HCT116 (cell line): ENCODE measurements at regions not wholly inside any gene's neighbourhood (a gene's known extent, or its start where the extent isn't known, plus 50 kb on each side); places are given as distances from the start of the nearest gene placed in this dataset.
"Not testable (repeated sequence)": the region's sequence is repeated elsewhere in the genome, so short reads cannot be mapped to it uniquely, and the experiment has no call there.

ENCODE experiments used
- ATAC-seq: fragments of 200-7000 bp; cut with Tn5 transposase; 2 replicates; pipeline ENCODE4 v1.9.1; 2020; ENCODE audit warnings: mild to moderate bottlenecking, moderate library complexity
- BruUV-seq: library from RNA; stranded (reverse); fragments of 400-500 nt; replicated peaks from 2 replicates; lab custom pipeline; 2021; lab: Mats Ljungman, UMichigan
- CTCF ChIA-PET: fragments of 300-600 bp; sonication (Branson Sonifier 250); formaldehyde crosslinking; loops from one replicate; lab custom pipeline; 2021; ENCODE audit warnings: antibody characterized with exemption; lab: Charles Lee
- POLR2A ChIA-PET: fragments of 300-600, 350-600 bp; sonication (Branson Sonifier 250); formaldehyde crosslinking; loops from one replicate; lab custom pipeline; 2021; ENCODE audit warnings: antibody characterized with exemption; lab: Charles Lee
- RAD21 ChIA-PET, 2 experiments: fragments of 300-600 bp; sonication (Branson Sonifier 250); formaldehyde crosslinking; loops; one replicate each; lab custom pipeline; 2023; ENCODE audit warnings: low total read pairs in 2 of 2; ENCODE audit not compliant: uncharacterized antibody in 2 of 2, unreplicated experiment in 2 of 2, low non-redundant PET in 1 of 2; lab: Charles Lee
- DNase-seq: peaks from one replicate; pipeline ENCODE4 v3.0.0-alpha.2; 2010; ENCODE audit warnings: low read depth, low spot score
- H2AFZ ChIP-seq: fragments of 200-600 bp; shearing (Covaris generic), sonication (generic); 2 replicates; pipeline ENCODE4 v1.6.1; 2017; ENCODE audit warnings: low read depth, mixed run types, mixed read lengths, antibody characterized with exemption, low read length; ENCODE audit not compliant: poor library complexity, severe bottlenecking
- H3K27ac ChIP-seq: 2 replicates; pipeline ENCODE4 v1.5.1; 2012; ENCODE audit warnings: low read depth, low read length
- H3K27me3 ChIP-seq: fragments of 200-600 bp; sonication (generic); 2 replicates; pipeline ENCODE4 v1.6.1; 2016; ENCODE audit warnings: mixed run types, low read length, mixed read lengths; ENCODE audit not compliant: insufficient read depth
- H3K36me3 ChIP-seq, 2 experiments: fragments of 200-500 bp in 1 of 2; fragments of 200-600 bp in 1 of 2; sonication (Bioruptor generic) in 1 of 2; sonication (generic) in 1 of 2; 2 replicates each; pipeline versions ENCODE4 v1.5.1 to v1.6.1; 2014 to 2016; ENCODE audit warnings: low read length in 2 of 2, inconsistent platforms in 1 of 2, mixed read lengths in 1 of 2, mixed run types in 1 of 2; ENCODE audit not compliant: insufficient read depth in 2 of 2, control insufficient read depth in 1 of 2
- H3K4me1 ChIP-seq, 2 experiments: fragments of 200-600 bp in 1 of 2; sonication (generic) in 1 of 2; 2 replicates each; pipeline versions ENCODE4 v1.5.1 to v1.6.1; 2012 to 2017; ENCODE audit warnings: low read length in 2 of 2, inconsistent platforms in 1 of 2, mild to moderate bottlenecking in 1 of 2, mixed read lengths in 1 of 2, mixed run types in 1 of 2, moderate library complexity in 1 of 2; ENCODE audit not compliant: insufficient read depth in 2 of 2, control insufficient read depth in 1 of 2
- H3K4me2 ChIP-seq: fragments of 200-600 bp; sonication (generic); 2 replicates; pipeline ENCODE4 v1.6.1; 2017; ENCODE audit warnings: mixed run types, low read length, mixed read lengths
- H3K4me3 ChIP-seq, 2 experiments: fragments of 200-600 bp in 1 of 2; sonication (generic) in 1 of 2; replicated peaks in 1 of 2; 2 replicates each; pipeline ENCODE4 v1.5.1; 2011 to 2016; ENCODE audit warnings: low read length in 2 of 2, control low read depth in 1 of 2, low read depth in 1 of 2, mild to moderate bottlenecking in 1 of 2, mixed read lengths in 1 of 2, mixed run types in 1 of 2
- H3K79me2 ChIP-seq: fragments of 200-600 bp; sonication (generic); 2 replicates; pipeline ENCODE4 v1.6.1; 2017; ENCODE audit warnings: mild to moderate bottlenecking, mixed run types, low read length, moderate library complexity, mixed read lengths; ENCODE audit not compliant: insufficient read depth
- H3K9ac ChIP-seq: fragments of 200-600 bp; sonication (generic); 2 replicates; pipeline ENCODE4 v1.6.1; 2016; ENCODE audit warnings: low read length, mixed read lengths
- H3K9me2 ChIP-seq: fragments of 200-600 bp; sonication (generic), shearing (Covaris generic); 2 replicates; pipeline ENCODE4 v1.6.1; 2017; ENCODE audit warnings: mixed run types, mild to moderate bottlenecking, moderate library complexity; ENCODE audit not compliant: insufficient read depth
- H3K9me3 ChIP-seq, 2 experiments: fragments of 200-500 bp in 1 of 2; fragments of 200-600 bp in 1 of 2; sonication (Bioruptor generic) in 1 of 2; sonication (generic) in 1 of 2; 2 replicates each; pipeline ENCODE4 v1.6.1; 2014 to 2017; ENCODE audit warnings: low read length in 2 of 2, mixed read lengths in 2 of 2, inconsistent platforms in 1 of 2, low read depth in 1 of 2, mild to moderate bottlenecking in 1 of 2, mixed run types in 1 of 2, moderate library complexity in 1 of 2; ENCODE audit not compliant: control insufficient read depth in 1 of 2, insufficient read depth in 1 of 2
- H4K20me1 ChIP-seq: fragments of 200-600 bp; sonication (generic), shearing (Covaris generic); 2 replicates; pipeline ENCODE4 v1.6.1; 2017; ENCODE audit warnings: mixed run types, mild to moderate bottlenecking, moderate library complexity; ENCODE audit not compliant: insufficient read depth
- EGR1 ChIP-seq: IDR thresholded peaks from 2 replicates; pipeline ENCODE4 v1.6.1; 2012; ENCODE audit warnings: low read depth
- POLR2AphosphoS5 ChIP-seq: IDR thresholded peaks from 2 replicates; pipeline ENCODE4 v1.6.1; 2011; ENCODE audit warnings: mild to moderate bottlenecking, low read depth, low read length, moderate library complexity
- SP1 ChIP-seq: IDR thresholded peaks from 2 replicates; pipeline ENCODE4 v1.6.1; 2012; ENCODE audit warnings: low read depth
- intact Hi-C: fragments of 100-400 bp; cut with micrococcal nuclease; formaldehyde crosslinking; loops from 2 replicates; pipeline ENCODE4 v1.10.0; 2022

GRCh38 chr16:87161410-87161809 is 155.8 kb downstream of the C16orf95 start:
- ATAC-seq, H3K4me1 ChIP-seq, POLR2A ChIA-PET, H3K9ac ChIP-seq, BruUV-seq, H3K27ac ChIP-seq, H3K4me2 ChIP-seq, DNase-seq, H3K27me3 ChIP-seq, H3K4me3 ChIP-seq, H3K79me2 ChIP-seq, intact Hi-C loops, H2AFZ ChIP-seq, H3K9me2 ChIP-seq, H4K20me1 ChIP-seq, H3K9me3 ChIP-seq, RAD21 ChIA-PET, H3K36me3 ChIP-seq, CTCF ChIA-PET: not testable (repeated sequence)

GRCh38 chr16:87161822-87162676 is 155.1 kb downstream of the C16orf95 start:
- Histone ChIP-seq H3K9me2 (no peaks in the 10 kb centered on the region), H3K9me3 (no peaks in the 10 kb centered on the region), H2AFZ (no peak overlapping the region), H3K36me3 (no peaks in the 10 kb centered on the region), H4K20me1 (no peaks in the 10 kb centered on the region), H3K4me1 (no peaks in the 10 kb centered on the region), H3K9ac (no peak overlapping the region), H3K27me3 (peaks cover 8% of the 10 kb centered on the region; the same call in 1 of the 2 replicates), H3K4me3 (no peak overlapping the region), H3K27ac (no peak overlapping the region), H3K79me2 (no peaks in the 10 kb centered on the region), H3K4me2 (no peak overlapping the region)
- RAD21 ChIA-PET, result no interaction called here
- POLR2A ChIA-PET, result no interaction called here
- CTCF ChIA-PET, result no interaction called here
- DNase-seq (no peak), ATAC-seq (no peak)
- intact Hi-C loops, result no loop called here
- BruUV-seq, result no TSS peak
- TF ChIP-seq SP1, result no peak
- no peak for TF ChIP-seq EGR1
- no peak for TF ChIP-seq POLR2AphosphoS5

- H3K9me3 ChIP-seq, H3K27ac ChIP-seq, H3K9me2 ChIP-seq, H2AFZ ChIP-seq, intact Hi-C loops, H3K4me3 ChIP-seq, H3K27me3 ChIP-seq, RAD21 ChIA-PET, BruUV-seq, CTCF ChIA-PET, ATAC-seq, H3K4me1 ChIP-seq, H4K20me1 ChIP-seq, H3K36me3 ChIP-seq, DNase-seq, H3K9ac ChIP-seq, H3K4me2 ChIP-seq, POLR2A ChIA-PET, H3K79me2 ChIP-seq: not testable (repeated sequence)
Observed at GRCh38 chr16:87162799-87163198, 154.4 kb downstream of the C16orf95 start.
